A172 (cell line): ENCODE measurements at regions not wholly inside any gene's neighbourhood (a gene's known extent, or its start where the extent isn't known, plus 50 kb on each side); places are given as distances from the start of the nearest gene placed in this dataset.
A peak's percentile ranks its signal among the peaks of the same experiment; 100 is the strongest.

Source experiments
- DNase-seq: peaks from one replicate; pipeline ENCODE4 v3.0.0-alpha.2; 2015; ENCODE audit warnings: low spot score

DNA sequence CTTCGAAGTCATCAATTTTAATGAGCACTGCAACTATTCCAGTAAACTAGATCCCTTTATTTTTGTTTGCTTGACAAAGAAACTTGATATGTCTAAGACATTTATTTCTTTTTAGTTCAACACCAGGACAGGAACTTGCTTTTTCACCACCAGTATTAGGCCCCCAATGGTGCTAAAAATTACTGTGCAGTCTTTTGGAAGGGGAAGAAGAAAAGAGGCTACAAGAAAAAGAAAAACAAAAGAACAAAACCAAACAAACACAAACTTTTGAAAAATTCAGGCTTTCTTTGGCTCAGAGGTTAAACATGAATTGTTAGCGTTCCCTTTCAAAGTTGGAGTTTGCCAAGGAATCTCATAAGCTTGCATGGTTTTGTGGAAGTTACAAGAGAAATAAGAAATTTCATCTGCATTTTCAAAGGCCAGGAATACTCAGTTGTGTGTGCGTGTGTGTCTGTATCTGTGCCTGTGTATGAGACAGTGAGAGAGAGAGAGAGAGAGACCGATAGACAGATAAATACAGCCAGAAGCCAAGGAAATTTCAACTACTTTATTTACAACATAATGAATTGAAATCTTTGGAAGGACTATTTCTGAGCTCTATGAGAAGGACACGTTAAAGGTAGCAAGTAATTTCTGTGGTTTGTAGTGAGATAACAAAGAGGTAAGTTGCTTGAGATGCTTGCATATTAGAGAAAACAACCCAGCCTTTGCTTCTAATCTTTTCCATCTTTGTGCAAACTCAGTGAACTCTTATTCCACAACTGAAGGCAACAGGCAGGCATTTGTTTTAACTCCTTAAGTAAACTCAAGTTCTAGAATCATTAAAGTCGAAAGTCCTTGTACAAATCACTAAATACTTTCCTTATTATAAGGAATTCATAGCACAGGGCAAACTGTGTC is 171.0 kb upstream of the CITED2 start:
- no peak for DNase-seq

DNA sequence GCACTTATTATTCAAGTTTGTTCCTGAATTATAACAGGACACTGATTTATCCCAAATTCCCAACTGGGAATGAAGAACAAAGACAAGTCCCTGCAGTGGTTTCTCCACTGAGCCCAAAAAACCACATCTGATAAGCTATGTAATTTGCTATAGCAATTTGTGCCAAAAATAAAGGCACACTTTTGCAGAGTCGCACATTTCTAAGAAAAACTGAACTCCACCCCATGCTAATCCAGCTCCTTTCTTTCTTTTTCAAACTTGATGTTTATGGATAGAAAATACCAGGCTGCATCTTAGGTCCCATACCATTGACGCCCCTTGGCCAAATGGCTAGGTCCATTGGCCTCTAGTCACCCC is 170.2 kb upstream of the CITED2 start:
- DNase-seq, result no peak

DNA sequence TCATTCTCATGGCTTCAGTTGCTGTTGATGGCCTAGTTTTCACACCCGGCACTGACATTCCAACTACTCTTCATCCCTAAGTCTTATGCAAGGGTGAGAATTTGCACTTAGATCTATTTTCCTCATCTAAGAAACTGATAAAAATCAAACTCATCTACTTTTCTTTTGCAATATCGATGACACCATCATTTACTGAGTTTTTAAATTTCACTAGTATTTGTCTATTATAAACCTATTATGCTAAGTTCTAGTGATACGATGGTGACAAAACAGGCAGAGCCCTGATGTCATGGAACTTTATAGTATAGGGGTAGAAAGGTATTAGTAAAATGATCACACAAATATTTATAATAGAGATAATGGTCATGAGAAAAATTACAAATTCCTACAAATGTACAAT is 167.9 kb upstream of the CITED2 start:
- DNase-seq, result no peak

DNA sequence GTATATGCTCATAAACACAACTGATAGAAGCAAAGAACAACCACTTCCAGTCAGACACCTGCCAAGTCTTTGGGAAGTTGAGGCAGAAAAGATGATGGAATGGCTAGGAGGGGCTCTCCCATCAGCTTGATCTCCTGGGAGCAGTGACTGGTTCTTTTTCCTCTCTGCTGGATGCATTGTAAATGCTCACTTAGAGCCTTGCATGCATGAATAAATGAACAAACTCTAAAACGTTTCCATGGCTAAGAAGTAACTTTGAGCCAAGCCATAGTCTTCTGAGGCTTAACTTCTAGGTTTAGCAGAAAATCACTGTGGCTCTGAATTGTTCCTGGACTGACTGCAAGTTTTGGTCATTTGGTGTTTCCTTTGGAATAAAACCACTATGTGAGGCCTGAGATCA is 166.4 kb upstream of the CITED2 start:
- no peak for DNase-seq

DNA sequence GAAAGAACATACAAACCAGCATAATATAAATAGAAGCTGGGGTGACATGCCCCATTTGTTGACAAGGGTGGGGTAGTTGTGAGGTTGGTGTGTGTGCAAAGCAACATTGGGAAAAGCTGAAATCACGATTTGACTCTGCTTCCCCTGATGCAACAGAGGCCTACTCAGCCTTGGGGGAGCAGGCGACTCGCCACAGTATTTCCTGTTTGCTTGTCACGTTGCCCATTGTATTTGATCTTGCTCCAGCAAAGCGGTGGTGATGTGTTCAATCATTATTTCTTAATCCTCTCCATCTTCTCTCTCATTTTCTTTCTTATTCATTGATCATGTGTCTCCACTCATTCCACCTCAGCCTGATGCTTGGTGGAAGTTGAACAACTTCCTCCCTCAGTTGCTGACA is 165.8 kb upstream of the CITED2 start:
- DNase-seq, result peak; percentile 57

DNA sequence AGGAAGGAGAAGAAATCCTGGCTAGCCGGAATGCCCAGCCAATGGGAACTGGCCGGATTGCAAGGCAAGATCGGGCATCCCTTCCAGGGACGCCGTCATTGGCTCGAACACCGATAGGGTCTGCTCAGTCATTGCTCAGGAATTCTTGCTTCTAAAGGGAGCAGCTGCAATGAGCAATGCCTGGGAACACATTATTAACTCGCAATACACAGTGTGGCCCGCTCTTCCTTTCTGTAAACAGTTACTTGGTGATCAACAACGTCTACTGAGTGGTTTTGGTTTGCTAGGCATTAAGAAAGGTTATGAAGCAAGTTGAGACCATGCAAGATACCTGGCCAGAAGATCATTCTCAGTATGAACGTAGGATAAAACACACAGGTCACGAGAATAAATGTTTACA is 165.4 kb upstream of the CITED2 start:
- peak; percentile 96 for DNase-seq

DNA sequence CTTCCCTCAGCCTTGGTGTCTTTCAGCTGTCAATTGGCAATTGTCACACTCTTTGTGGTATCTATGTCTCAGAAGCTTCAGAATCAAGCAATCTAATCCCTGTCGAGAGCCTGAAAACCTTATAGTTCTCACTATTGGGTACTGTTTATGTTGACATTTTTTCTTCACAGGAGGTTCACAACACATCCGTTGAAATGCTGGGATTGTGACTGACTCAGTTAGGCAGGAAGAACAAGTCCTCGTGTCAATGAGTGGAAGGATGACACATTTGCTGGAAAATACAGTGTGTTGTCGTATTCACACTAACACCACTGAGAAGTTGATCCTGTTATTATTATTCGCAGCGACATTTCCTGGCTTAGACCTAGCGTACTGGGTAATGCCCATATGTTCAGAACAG is 163.9 kb upstream of the CITED2 start:
- DNase-seq, result no peak

DNA sequence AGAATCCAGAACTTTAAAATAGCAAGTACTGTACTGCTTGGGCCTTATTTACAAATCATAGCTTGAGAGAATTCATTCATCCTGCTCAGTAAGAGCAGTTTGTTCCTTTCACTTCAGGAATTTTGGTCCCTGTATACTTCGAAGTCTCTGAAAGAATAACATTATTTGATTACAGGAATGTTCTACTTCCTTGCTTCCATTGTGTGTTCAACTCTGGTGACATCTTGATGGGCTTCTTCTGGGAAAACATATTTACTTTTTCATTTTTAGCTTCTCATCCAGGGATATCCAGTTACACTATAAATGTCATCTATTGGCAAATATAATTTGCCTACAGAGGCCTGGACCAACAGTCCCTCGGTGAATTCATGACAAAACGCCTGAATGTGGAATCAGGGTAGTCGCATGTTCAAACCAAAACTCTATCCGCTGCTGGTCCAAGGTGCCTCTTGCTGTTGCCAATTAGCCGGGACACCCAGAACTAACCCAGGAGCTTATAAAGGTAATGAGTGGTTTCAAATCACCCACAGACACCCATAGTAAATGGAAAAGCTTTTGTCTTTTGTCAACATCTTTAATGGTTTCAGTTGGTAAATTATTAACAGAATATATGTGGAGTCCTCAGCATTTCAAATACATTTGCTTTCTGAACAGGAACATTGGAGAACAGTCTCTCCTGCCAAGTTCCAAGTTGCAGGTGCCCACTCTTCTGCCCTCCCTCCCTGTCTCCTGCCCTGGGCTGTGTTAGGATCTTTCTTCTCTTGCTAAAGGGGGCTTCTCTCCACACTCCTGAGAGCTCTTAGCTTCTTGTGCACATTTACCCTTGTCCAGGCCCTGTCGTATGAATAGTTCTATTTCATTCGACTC is 162.5 kb upstream of the CITED2 start:
- DNase-seq, result no peak

DNA sequence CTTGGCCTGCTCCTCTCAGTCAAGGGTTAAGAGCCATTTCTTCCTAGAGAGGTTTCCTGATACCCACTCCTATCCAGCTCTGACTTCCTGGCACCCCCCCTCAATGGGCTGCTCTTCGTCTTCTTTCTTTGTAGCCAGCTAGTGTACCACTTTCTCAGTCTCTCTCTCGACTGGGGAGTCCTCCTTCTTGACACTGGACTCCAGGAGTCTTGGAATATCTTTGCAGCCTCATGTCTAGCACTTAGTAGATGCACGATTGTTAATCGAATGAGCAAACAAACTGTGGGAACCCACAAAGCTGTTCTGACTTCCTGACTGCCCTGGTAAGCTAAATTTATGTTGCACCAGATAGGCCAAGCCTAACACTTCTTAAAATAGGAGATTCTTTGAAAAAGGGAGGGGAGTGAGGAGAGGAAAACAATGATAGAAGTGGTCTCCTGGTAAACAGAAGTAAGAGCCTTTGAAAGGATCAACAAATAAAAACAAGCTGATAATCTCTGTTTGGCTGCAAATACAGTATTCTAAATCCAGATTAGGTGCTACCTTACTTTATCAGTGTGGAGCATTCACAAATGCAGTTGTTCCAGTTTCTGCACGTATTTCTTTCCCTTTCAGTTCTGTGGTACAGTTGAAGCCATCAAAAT is 160.1 kb upstream of the CITED2 start:
- peak; percentile 16 for DNase-seq

DNA sequence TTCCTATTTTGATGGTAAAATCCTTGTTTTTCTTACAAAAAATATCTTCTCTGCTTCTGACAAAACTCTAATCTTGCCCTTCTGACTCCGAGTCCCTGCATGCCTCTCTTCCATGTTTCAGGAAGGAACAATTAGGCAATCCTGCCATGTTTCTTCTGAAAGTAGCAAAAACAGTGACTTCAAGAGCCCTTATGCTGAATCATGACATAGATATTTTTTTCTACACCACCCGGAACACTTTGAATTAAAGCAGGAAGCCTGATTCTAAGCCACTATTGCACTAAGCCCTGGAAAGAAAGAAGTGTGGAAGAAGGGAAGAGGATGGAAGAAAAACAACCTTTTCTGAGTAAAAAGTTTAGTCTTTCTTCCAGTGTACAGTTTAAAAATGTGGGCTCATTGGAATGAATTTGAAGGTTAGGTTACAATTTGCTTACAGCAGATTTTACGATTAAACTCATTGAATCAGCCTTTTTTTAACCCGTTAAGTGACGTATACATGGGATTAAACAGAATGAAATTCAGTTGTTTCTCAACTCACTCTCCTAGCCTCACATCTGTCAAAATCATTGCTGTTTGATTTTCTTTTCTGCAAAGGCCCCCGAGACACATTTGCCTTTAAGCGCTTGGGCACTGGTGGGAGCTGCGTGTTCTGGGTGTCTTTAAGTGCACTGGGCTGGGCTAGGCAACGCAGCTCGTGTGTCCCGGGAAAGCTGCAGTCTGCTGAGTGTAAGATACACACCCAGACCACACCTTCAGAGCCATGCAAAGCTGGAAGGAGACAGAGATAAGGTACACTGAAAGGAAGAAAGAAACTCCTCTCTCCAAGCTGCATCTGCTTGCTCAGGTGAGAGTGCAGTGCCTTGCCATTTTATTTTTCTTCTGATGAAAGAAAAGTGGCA is 159.4 kb upstream of the CITED2 start:
- peak; percentile 53 for DNase-seq

DNA sequence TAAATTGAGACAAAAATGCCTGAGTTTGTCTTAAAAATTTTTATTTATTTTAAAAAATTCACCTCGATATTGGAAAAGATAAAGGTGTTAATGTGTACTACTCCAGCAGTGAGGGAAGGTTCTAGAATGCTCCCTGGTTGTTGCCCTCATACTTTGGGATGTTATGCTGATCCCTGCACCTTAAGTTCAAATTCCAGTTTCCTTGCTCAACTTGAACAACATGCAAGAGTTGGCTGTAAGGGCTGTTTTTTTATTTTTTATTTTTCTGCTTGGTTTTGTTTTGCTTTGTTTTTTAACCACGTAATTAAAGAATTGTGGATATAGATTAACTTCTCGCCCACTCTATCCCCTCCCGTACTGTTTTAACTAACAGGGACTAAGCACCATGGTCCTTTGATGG is 158.7 kb upstream of the CITED2 start:
- DNase-seq, result no peak

DNA sequence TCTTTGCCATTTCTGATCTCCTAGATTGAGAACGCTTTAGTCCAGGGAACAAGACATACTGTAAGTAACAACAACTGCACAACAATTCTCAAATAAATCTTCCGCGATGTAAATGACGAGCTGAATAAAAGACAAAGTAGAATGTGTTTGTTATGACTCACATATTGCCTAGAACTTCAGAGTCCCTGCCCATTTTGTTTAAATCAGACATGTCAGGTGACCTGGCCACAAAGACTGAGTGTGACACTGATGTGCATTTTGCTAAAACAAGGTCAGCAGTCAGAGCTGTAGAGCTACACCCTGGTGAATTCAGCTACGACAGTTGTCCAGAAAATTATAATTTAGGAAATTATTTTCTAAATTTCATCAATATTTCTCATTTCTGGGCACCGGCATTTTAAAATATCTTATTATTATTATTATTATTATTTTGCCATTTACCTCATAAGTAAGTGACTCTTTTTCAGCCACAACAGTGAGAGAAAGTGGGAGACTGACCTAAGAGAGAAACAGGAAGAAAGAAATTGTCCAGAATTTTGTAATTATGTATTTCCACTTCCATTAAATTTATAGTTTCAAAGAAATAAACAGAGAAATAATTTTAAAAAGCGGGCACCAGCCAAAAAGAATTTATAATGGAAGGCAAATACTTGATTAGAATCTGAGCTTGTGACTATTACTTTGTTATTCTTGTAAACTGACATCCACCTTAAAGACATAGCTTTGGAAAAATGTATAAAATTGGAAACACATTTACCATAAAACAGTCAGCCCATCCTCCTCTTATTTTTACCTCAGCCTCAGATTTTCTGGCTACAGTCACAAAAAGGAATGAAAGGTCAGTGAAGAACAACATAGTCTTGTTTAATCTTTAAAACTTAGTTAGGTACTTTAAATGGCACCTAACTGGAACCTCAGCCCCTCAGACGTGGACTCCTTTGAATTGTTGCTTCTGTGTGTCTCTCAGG is 157.0 kb upstream of the CITED2 start:
- peak; percentile 73 for DNase-seq

DNA sequence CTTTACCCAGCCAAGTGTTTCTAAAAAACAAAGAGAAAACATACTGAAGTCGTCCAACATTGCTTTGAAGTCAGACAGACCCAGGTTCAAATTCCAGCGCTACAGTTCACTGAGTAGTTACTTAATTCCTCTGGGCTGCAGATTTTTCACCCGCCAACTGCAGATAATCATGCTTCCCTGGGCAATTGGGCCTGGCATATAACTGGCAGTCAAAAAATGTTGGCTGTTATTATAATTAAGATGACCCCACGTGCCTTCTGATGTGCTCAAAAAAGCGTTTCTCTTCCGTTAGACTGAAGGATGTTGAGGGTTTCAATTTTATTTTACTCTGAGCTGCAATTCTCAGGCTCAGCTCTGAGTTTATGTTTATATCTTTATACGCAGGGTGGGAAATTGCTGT is 156.1 kb upstream of the CITED2 start:
- no peak for DNase-seq

DNA sequence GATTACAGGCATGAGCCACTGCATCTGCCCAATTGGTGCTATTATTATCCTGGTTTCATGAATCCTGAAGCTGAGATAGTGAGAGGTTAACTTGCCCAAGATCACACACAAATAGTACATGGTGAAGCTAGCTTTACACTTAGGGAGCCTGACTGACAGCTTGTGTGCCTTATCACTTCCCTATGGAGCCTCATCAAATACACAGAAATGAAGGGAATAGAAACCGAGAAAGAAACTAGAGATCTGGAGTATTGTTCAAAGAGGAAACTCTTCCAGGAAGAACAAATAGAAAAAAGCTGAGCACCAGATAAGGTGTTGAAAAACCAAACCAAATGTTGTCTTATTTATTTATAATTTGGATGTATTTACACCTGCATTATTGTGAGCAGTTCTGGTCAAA is 155.0 kb upstream of the CITED2 start:
- DNase-seq, result no peak

DNA sequence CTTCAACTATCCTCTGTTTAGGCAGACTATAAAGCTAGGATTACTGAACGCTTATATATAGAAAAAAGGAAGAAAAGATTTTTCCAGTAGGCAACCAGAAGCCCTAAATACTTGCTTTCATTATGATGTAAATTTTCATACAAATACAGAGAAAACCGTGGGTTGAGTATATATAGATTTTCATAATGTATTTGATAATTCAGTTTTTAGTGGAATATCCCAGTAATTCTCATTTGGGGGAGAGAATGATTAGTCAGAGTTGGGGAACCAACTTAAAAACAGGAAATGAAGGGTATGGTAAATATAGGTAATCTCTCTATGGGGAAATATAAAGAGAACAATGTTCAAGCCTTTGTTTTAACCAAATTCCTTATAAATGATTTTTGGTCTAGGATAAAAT is 154.0 kb upstream of the CITED2 start:
- no peak for DNase-seq

DNA sequence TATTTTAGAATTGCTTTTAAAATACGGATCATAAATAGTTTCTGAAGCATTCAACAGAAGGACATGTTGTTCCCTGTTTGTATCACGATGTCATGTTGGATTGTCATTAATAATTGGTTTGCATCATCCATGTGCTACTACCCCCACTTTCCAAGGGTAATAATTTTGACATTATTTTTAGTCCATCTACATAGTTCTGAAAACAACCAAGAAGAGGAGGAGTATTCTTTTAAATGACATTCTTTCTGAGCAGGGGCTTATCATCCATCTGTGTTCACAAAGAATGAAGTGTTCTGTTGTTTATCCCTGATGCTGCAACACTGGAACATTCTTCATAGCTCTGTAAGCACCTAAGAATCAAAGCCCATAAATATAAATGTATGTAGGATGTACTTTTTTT is 151.0 kb upstream of the CITED2 start:
- no peak for DNase-seq

DNA sequence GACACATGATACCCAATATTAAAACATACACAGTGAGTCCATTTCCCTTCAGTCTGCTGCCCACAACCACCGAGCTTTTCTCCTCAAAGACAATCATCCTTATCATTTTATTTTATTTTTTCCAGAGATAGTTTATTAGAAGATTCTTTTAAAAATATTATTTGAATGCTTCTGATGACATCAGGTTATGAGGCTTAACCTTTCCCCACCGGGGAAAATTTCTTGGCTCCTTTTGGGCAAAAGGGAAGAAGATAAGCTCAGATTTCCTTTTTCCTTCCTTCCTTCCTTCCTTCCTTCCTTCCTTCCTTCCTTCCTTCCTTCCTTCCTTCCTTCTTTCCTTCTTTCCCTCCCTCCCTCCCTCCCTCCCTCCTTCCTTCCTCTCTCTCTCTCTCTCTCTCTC is 149.5 kb upstream of the CITED2 start:
- no peak for DNase-seq

DNA sequence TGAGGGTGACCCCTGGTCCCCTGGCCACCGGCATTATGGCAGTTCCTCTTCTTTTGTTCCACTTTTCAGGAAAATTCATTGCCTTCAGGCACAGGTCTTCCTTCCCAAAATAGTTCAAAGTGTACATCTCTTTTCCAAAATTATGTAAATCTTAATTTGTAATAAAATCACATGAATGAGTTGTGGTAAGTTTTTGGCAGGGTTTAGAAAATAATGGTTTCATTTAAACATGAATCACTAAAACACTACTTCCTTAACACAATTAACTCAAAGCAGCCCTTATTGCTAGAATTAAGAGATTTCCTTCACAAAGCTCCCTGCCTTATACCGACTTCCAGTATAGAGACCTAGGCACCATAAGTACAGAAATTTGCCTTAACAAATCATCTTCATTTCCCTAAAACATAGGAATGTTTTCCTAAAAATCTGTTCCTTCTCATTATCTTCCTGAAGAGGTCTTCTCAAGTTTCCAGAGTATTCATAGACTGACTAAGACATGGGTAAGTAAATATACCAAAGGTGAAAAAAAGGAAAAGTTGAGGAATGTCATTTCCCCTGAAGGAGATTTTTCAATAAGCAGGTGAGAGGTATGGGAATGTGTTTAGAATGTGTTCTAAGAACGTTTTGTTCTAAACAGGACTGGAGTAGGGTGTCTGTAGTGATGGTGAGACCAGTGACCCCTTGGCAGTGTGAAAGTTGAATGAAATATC is 148.2 kb upstream of the CITED2 start:
- no peak for DNase-seq

DNA sequence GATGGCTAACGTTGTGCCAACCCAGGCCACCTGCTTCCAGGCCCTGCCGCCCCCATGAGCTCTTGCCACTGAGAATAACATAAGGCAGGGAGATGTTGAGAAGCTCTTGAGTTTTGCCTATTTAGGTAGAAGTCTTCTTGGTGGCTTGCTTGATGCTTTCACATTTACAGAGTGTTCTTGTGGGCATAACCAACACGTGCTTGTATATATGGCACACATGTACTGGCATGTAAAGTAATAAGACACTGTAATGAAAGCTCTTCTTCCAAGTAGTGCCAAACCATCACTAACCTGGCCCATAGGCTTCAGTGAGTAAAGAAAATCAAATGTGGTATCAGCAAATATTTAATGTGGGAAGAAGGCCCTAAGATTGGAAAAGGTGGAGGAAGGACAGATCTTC is 146.9 kb upstream of the CITED2 start:
- DNase-seq, result no peak

DNA sequence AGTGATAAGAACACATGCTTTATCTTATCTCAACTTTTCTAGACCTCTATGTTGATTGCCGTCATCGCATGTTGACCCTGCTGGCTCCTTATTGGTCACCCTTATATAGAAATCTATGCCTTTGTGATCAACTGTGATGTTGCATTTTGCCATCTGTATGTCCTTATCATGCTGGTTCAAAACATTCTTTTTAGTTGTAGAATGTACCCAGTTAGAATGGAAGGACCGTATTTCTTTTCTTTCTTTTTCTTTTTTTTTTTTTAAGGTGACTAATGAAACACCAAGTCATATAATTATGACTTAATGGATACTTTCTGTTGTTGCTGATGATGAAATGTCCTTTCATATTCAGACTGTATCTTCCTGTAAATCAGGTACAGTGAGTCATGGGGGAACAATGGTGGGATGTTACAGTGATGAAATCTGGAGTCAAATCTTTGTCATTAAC is 145.9 kb upstream of the CITED2 start:
- peak; percentile 17 for DNase-seq
